Body of pancreas (tissue), 4 donors: ENCODE measurements at regions not wholly inside any gene's neighbourhood (a gene's known extent, or its start where the extent isn't known, plus 50 kb on each side); places are given as distances from the start of the nearest gene placed in this dataset.

Experiments used
- ATAC-seq: fragments of 150-250 bp; one replicate; pipeline ENCODE4 v1.9.1; 2016
- DNase-seq, 4 donors: peaks; one replicate each; pipeline ENCODE4 v3.0.0-alpha.2; 2019
- H3K27ac ChIP-seq, 4 donors: fragments of 200-600 bp; sonication (generic); 1 replicate in 3 of 4; 2 replicates in 1 of 4; pipeline versions ENCODE4 v1.5.1 to v1.6.1; 2016 to 2019; ENCODE audit warnings: mild to moderate bottlenecking in 1 of 4, mixed read lengths in 1 of 4, moderate library complexity in 1 of 4
- H3K27me3 ChIP-seq, 2 donors: fragments of 200-600 bp; sonication (generic); one replicate each; pipeline ENCODE4 v1.6.0; 2016; ENCODE audit warnings: mild to moderate bottlenecking in 1 of 2
- H3K36me3 ChIP-seq, 2 donors: fragments of 200-600 bp; sonication (generic); replicated peaks in 1 of 2; 2 replicates each; pipeline ENCODE4 v1.5.1; 2016; ENCODE audit warnings: low read depth in 2 of 2; ENCODE audit not compliant: insufficient read depth in 1 of 2
- H3K4me1 ChIP-seq: fragments of 200-600 bp; sonication (generic); one replicate; pipeline ENCODE4 v1.6.0; 2016
- H3K4me3 ChIP-seq, 2 donors: fragments of 200-600 bp; sonication (generic); 1 replicate in 1 of 2; 2 replicates in 1 of 2; pipeline ENCODE4 v1.5.1; 2016 to 2019
- H3K9me3 ChIP-seq, 3 donors: fragments of 200-600 bp; sonication (generic); 1 replicate in 2 of 3; 2 replicates in 1 of 3; pipeline ENCODE4 v1.5.1; 2016
- POLR2A ChIP-seq, 3 donors: fragments of 450-650 bp; IDR thresholded peaks; one replicate each; pipeline ENCODE4 v1.6.1; 2016; ENCODE audit warnings: antibody characterized with exemption in 3 of 3, mild to moderate bottlenecking in 2 of 3
- WGBS, 2 donors: methylation state at CpG; one replicate each; pipeline ENCODE4 v1.1.5; 2017; 5-methylcytosine and 5-hydroxymethylcytosine counted together
- intact Hi-C: fragments of 100-400 bp; cut with DNase I; formaldehyde crosslinking; loops from one replicate; pipeline ENCODE4 v1.15.1; 2023
- TF ChIP-seq, protein P1 (sequence below), 7 experiments: fragments of 450-650 bp in 4 of 7; fragments of 200-600 bp in 3 of 7; sonication (generic) in 3 of 7; IDR thresholded peaks; one replicate each; pipeline ENCODE4 v1.5.1; 2016 to 2019; ENCODE audit warnings: antibody characterized with exemption in 7 of 7

DNA sequence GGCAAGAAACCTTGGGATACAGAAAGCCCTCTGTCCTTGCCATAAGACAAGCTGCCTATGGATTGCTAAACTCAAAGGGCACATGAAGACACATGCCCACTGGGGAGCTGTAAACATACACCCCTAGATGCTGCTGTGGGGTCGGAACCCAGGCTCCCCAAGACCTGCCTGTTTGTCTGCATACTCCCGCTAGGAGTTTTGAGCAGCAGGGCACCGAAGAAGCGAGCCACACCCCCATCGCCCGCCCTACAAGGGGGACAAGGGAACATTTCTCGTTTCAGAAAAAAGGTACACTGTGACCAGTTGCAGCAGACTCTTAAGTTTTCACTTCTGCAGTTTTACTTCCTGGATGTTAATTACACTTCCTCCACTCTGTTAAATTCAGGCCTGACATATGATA is 680.2 kb upstream of the GHITM start:
- ATAC-seq: no peak
- intact Hi-C loops: no loop called here
- H3K4me1 ChIP-seq: no peaks in the 10 kb centered on the region
- H3K4me3 ChIP-seq: no peak overlapping the region
- 73 to 83% methylated on average over 7 of the region's 7 CpGs for WGBS, 2 donors
- H3K9me3 ChIP-seq: no peaks in the 10 kb centered on the region
- H3K27ac ChIP-seq: no peak overlapping the region
- DNase-seq: no peak
- no peaks in the 10 kb centered on the region for H3K27me3 ChIP-seq
- TF ChIP-seq, protein P1, sequence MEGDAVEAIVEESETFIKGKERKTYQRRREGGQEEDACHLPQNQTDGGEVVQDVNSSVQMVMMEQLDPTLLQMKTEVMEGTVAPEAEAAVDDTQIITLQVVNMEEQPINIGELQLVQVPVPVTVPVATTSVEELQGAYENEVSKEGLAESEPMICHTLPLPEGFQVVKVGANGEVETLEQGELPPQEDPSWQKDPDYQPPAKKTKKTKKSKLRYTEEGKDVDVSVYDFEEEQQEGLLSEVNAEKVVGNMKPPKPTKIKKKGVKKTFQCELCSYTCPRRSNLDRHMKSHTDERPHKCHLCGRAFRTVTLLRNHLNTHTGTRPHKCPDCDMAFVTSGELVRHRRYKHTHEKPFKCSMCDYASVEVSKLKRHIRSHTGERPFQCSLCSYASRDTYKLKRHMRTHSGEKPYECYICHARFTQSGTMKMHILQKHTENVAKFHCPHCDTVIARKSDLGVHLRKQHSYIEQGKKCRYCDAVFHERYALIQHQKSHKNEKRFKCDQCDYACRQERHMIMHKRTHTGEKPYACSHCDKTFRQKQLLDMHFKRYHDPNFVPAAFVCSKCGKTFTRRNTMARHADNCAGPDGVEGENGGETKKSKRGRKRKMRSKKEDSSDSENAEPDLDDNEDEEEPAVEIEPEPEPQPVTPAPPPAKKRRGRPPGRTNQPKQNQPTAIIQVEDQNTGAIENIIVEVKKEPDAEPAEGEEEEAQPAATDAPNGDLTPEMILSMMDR (IDR thresholded peaks at IDR 0.05): no peak
- no peak for TF ChIP-seq POLR2A (IDR thresholded peaks at IDR 0.05)
- H3K36me3 ChIP-seq: no peaks in the 10 kb centered on the region

- TF ChIP-seq, protein P1 (IDR thresholded peaks at IDR 0.05): no peak
- no peak for TF ChIP-seq POLR2A (IDR thresholded peaks at IDR 0.05)
- no peaks in the 10 kb centered on the region for H3K27me3 ChIP-seq
- ATAC-seq (no peak), DNase-seq (no peak)
- no peaks in the 10 kb centered on the region for H3K36me3 ChIP-seq
- no peaks in the 10 kb centered on the region for H3K9me3 ChIP-seq
- intact Hi-C loops: no loop called here
- H3K4me3 ChIP-seq: no peak overlapping the region
- H3K27ac ChIP-seq: no peak overlapping the region
- 56% methylated on average over 2 of the region's 2 CpGs for WGBS, 2 donors
- no peaks in the 10 kb centered on the region for H3K4me1 ChIP-seq
These were observed 669.5 kb upstream of the GHITM start for GRCh38 chr10:83469728-83470331.

DNA sequence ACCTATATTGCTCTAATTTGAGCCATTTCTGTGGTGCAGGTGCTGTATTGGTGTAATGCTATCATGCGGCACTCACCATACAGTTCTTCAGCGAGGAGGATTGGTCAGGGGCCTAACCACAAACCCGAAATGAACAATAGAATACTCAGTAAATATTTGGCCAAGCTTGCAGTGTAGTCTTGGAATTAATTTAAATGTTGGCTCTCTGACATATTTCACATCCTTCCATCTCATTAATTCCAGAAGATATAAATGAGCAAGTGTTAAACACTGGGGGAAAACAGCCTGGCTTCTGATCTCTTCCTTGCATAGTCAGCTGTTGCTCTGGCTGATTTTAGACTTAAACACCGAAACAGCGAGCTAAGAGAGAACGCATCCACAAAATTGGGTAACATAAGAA is 663.1 kb upstream of the GHITM start:
- ATAC-seq (no peak), DNase-seq (no peak)
- H3K9me3 ChIP-seq: no peaks in the 10 kb centered on the region
- H3K4me1 ChIP-seq: no peaks in the 10 kb centered on the region
- no peak overlapping the region for H3K27ac ChIP-seq
- TF ChIP-seq, protein P1 (IDR thresholded peaks at IDR 0.05): no peak
- TF ChIP-seq POLR2A (IDR thresholded peaks at IDR 0.05): no peak
- 71 to 83% methylated on average over 6 of the region's 6 CpGs for WGBS, 2 donors
- intact Hi-C loops: no loop called here
- no peak overlapping the region for H3K4me3 ChIP-seq
- no peaks in the 10 kb centered on the region for H3K27me3 ChIP-seq
- H3K36me3 ChIP-seq: no peaks in the 10 kb centered on the region

GRCh38 chr10:83489161-83489560 is 650.1 kb upstream of the GHITM start:
- DNase-seq (no peak), ATAC-seq (no peak)
- no peak overlapping the region for H3K4me3 ChIP-seq
- no peaks in the 10 kb centered on the region for H3K27me3 ChIP-seq
- intact Hi-C loops: no loop called here
- no peaks in the 10 kb centered on the region for H3K9me3 ChIP-seq
- WGBS, 2 donors: 73 to 88% methylated on average over 1 of the region's 1 CpG
- H3K27ac ChIP-seq: no peak overlapping the region
- H3K36me3 ChIP-seq: no peaks in the 10 kb centered on the region
- no peak for TF ChIP-seq POLR2A (IDR thresholded peaks at IDR 0.05)
- TF ChIP-seq, protein P1 (IDR thresholded peaks at IDR 0.05): no peak
- H3K4me1 ChIP-seq: no peaks in the 10 kb centered on the region

DNA sequence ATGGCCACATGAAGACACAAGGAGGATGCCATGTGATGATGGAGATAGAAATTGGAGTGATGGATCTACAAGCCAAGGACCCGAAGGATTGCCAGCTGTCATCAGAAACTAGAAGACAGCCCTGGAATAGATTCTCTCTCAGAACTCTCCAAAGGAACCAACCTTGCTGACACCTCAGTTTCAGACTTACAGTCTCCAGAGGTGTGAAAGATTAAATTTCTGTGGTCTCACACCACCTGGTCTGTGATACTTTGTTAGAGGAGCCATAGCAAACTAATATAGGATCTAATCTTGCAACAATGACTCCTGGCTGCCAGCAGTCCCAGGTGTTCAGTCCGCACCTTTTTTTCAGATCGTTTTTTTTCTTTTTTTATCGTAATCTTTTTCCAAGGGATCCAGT is 647.3 kb upstream of the GHITM start:
- no peak overlapping the region for H3K4me3 ChIP-seq
- TF ChIP-seq POLR2A (IDR thresholded peaks at IDR 0.05): no peak
- TF ChIP-seq, protein P1 (IDR thresholded peaks at IDR 0.05): no peak
- no peaks in the 10 kb centered on the region for H3K9me3 ChIP-seq
- DNase-seq: no peak
- H3K36me3 ChIP-seq: no peaks in the 10 kb centered on the region
- no peak overlapping the region for H3K27ac ChIP-seq
- H3K27me3 ChIP-seq: no peaks in the 10 kb centered on the region
- intact Hi-C loops: no loop called here
- WGBS, 2 donors: 60 to 62% methylated on average over 4 of the region's 4 CpGs
- ATAC-seq: no peak
- no peaks in the 10 kb centered on the region for H3K4me1 ChIP-seq
